GM19438 (cell line): ENCODE measurements at regions not wholly inside any gene's neighbourhood (a gene's known extent, or its start where the extent isn't known, plus 50 kb on each side); places are given as distances from the start of the nearest gene placed in this dataset.

Experiments used
- ATAC-seq: cut with Tn5 transposase; IDR thresholded peaks from one replicate; pipeline ENCODE4 v1.9.1; 2021; ENCODE audit warnings: low read depth; ENCODE audit not compliant: unreplicated experiment

GRCh38 chr3:55245351-55245750 is 241.8 kb downstream of the WNT5A start:
- ATAC-seq, result no peak

- no peak for ATAC-seq
Measured at GRCh38 chr3:55244247-55244646, 242.9 kb downstream of the WNT5A start.

- ATAC-seq, result no peak
Measured at GRCh38 chr3:55243678-55244077, 243.4 kb downstream of the WNT5A start.

- no peak for ATAC-seq
Measured at GRCh38 chr3:55242921-55243320, 244.2 kb downstream of the WNT5A start.

- ATAC-seq, result no peak
Measured at GRCh38 chr3:55241098-55241497, 246.0 kb downstream of the WNT5A start.

GRCh38 chr3:55235416-55235815 is 251.7 kb downstream of the WNT5A start:
- ATAC-seq, result no peak

- ATAC-seq, result no peak
Measured at GRCh38 chr3:55226696-55227095, 260.4 kb downstream of the WNT5A start.

GRCh38 chr3:55218577-55218976 is 268.5 kb downstream of the WNT5A start:
- no peak for ATAC-seq

GRCh38 chr3:55207744-55208143 is 279.4 kb downstream of the WNT5A start:
- ATAC-seq, result no peak

GRCh38 chr3:55205990-55206389 is 278.1 kb upstream of the LRTM1 start:
- no peak for ATAC-seq

GRCh38 chr3:55204417-55204816 is 276.6 kb upstream of the LRTM1 start:
- no peak for ATAC-seq

- no peak for ATAC-seq
Measured at GRCh38 chr3:55203546-55203945, 275.7 kb upstream of the LRTM1 start.

- ATAC-seq, result no peak
Measured at GRCh38 chr3:55203006-55203405, 275.1 kb upstream of the LRTM1 start.

GRCh38 chr3:55202326-55202725 is 274.5 kb upstream of the LRTM1 start:
- no peak for ATAC-seq

- ATAC-seq, result no peak
Measured at GRCh38 chr3:55201779-55202178, 273.9 kb upstream of the LRTM1 start.

- no peak for ATAC-seq
Measured at GRCh38 chr3:55200906-55201305, 273.0 kb upstream of the LRTM1 start.

GRCh38 chr3:55198554-55198953 is 270.7 kb upstream of the LRTM1 start:
- no peak for ATAC-seq

- no peak for ATAC-seq
Measured at GRCh38 chr3:55197021-55197420, 269.2 kb upstream of the LRTM1 start.

- no peak for ATAC-seq
Measured at GRCh38 chr3:55196495-55196894, 268.6 kb upstream of the LRTM1 start.

GRCh38 chr3:55194376-55194775 is 266.5 kb upstream of the LRTM1 start:
- no peak for ATAC-seq

- ATAC-seq, result no peak
Measured at GRCh38 chr3:55191911-55192775, 264.3 kb upstream of the LRTM1 start.

- ATAC-seq, result no peak
Measured at GRCh38 chr3:55190331-55190730, 262.5 kb upstream of the LRTM1 start.
